ENCODE measurements at regions not wholly inside any gene's neighbourhood (a gene's known extent, or its start where the extent isn't known, plus 50 kb on each side); places are given as distances from the start of the nearest gene placed in this dataset.

GRCh38 chr18:1503847-1504246, 599.2 kb downstream of the ADCYAP1 start:
- H3K36me3 Mint-ChIP-seq (ENCODE audit: insufficient read depth, unreplicated experiment) = no peaks in the 10 kb centered on the region
- BruUV-seq (replicated peaks) = no TSS peak
- no peaks in the 10 kb centered on the region for H3K36me3 ChIP-seq (ENCODE audit: control insufficient read depth, insufficient read depth, low read length)
- no peaks in the 10 kb centered on the region for H3K27me3 ChIP-seq (replicated peaks; ENCODE audit: control insufficient read depth, insufficient read depth, low read length)
- intact Hi-C loops (cut with micrococcal nuclease; ENCODE audit: unreplicated experiment) = no loop called here
- no peak overlapping the region for H3K27ac Mint-ChIP-seq (ENCODE audit: unreplicated experiment)
- H3K9me3 ChIP-seq = no peaks in the 10 kb centered on the region
- POLR2A ChIA-PET = no interaction called here
- no peak overlapping the region for H3K4me3 Mint-ChIP-seq (ENCODE audit: unreplicated experiment)
- H3K27me3 Mint-ChIP-seq (ENCODE audit: insufficient read depth, unreplicated experiment) = no peaks in the 10 kb centered on the region
- no peak for DNase-seq
- H3K4me1 ChIP-seq = no peaks in the 10 kb centered on the region
- no peak for TF ChIP-seq CTCF (IDR thresholded peaks at IDR 0.05; ENCODE audit: insufficient read depth in 1 of 2, low read depth in 1 of 2, low read length in 1 of 2, severe bottlenecking in 1 of 2, unreplicated experiment in 1 of 2)
- no peak overlapping the region for H3K4me3 ChIP-seq (ENCODE audit: low read depth, low read length)
- CTCF ChIA-PET = no interaction called here
- no peaks in the 10 kb centered on the region for H3K4me1 Mint-ChIP-seq (ENCODE audit: low read depth, unreplicated experiment)
- no peaks in the 10 kb centered on the region for H3K9me3 Mint-ChIP-seq (ENCODE audit: unreplicated experiment)

GRCh38 chr18:1505856-1506255, 601.2 kb downstream of the ADCYAP1 start:
- no peak for TF ChIP-seq CTCF (IDR thresholded peaks at IDR 0.05; ENCODE audit: insufficient read depth in 1 of 2, low read depth in 1 of 2, low read length in 1 of 2, severe bottlenecking in 1 of 2, unreplicated experiment in 1 of 2)
- intact Hi-C loops (cut with micrococcal nuclease; ENCODE audit: unreplicated experiment) = no loop called here
- no peak for DNase-seq
- no peaks in the 10 kb centered on the region for H3K9me3 ChIP-seq
- ChIA-PET POLR2A (no interaction called here), CTCF (no interaction called here)
- no peaks in the 10 kb centered on the region for H3K9me3 Mint-ChIP-seq (ENCODE audit: unreplicated experiment)
- no peaks in the 10 kb centered on the region for H3K4me1 ChIP-seq
- no peaks in the 10 kb centered on the region for H3K36me3 Mint-ChIP-seq (ENCODE audit: insufficient read depth, unreplicated experiment)
- no peak overlapping the region for H3K4me3 Mint-ChIP-seq (ENCODE audit: unreplicated experiment)
- no peaks in the 10 kb centered on the region for H3K4me1 Mint-ChIP-seq (ENCODE audit: low read depth, unreplicated experiment)
- H3K27me3 ChIP-seq (replicated peaks; ENCODE audit: control insufficient read depth, insufficient read depth, low read length) = no peaks in the 10 kb centered on the region
- BruUV-seq (replicated peaks) = no TSS peak
- H3K4me3 ChIP-seq (ENCODE audit: low read depth, low read length) = no peak overlapping the region
- H3K27me3 Mint-ChIP-seq (ENCODE audit: insufficient read depth, unreplicated experiment) = no peaks in the 10 kb centered on the region
- H3K27ac Mint-ChIP-seq (ENCODE audit: unreplicated experiment) = no peak overlapping the region
- H3K36me3 ChIP-seq (ENCODE audit: control insufficient read depth, insufficient read depth, low read length) = no peaks in the 10 kb centered on the region

- ChIA-PET CTCF (no interaction called here), POLR2A (no interaction called here)
- DNase-seq = no peak
- no peaks in the 10 kb centered on the region for H3K36me3 ChIP-seq (ENCODE audit: control insufficient read depth, insufficient read depth, low read length)
- H3K4me3 ChIP-seq (ENCODE audit: low read depth, low read length) = no peak overlapping the region
- H3K4me1 ChIP-seq = no peaks in the 10 kb centered on the region
- H3K36me3 Mint-ChIP-seq (ENCODE audit: insufficient read depth, unreplicated experiment) = no peaks in the 10 kb centered on the region
- no peaks in the 10 kb centered on the region for H3K27me3 ChIP-seq (replicated peaks; ENCODE audit: control insufficient read depth, insufficient read depth, low read length)
- no peaks in the 10 kb centered on the region for H3K9me3 ChIP-seq
- TF ChIP-seq CTCF (IDR thresholded peaks at IDR 0.05; ENCODE audit: insufficient read depth in 1 of 2, low read depth in 1 of 2, low read length in 1 of 2, severe bottlenecking in 1 of 2, unreplicated experiment in 1 of 2) = no peak
- intact Hi-C loops (cut with micrococcal nuclease; ENCODE audit: unreplicated experiment) = no loop called here
- no peaks in the 10 kb centered on the region for H3K9me3 Mint-ChIP-seq (ENCODE audit: unreplicated experiment)
- no peaks in the 10 kb centered on the region for H3K4me1 Mint-ChIP-seq (ENCODE audit: low read depth, unreplicated experiment)
- BruUV-seq (replicated peaks) = no TSS peak
- H3K27ac Mint-ChIP-seq (ENCODE audit: unreplicated experiment) = no peak overlapping the region
- no peak overlapping the region for H3K4me3 Mint-ChIP-seq (ENCODE audit: unreplicated experiment)
- peaks cover 3% of the 10 kb centered on the region for H3K27me3 Mint-ChIP-seq (ENCODE audit: insufficient read depth, unreplicated experiment)
These were observed 606.0 kb downstream of the ADCYAP1 start for GRCh38 chr18:1510542-1511179.

Measured in Caco-2 (cell line).